GM19025 (cell line): ENCODE measurements at regions not wholly inside any gene's neighbourhood (a gene's known extent, or its start where the extent isn't known, plus 50 kb on each side); places are given as distances from the start of the nearest gene placed in this dataset.

ENCODE experiments used
- ATAC-seq: cut with Tn5 transposase; IDR thresholded peaks from one replicate; pipeline ENCODE4 v1.9.1; 2021; ENCODE audit warnings: mild to moderate bottlenecking, low read depth, moderate library complexity; ENCODE audit not compliant: unreplicated experiment

- ATAC-seq, result no peak
Observed at GRCh38 chr1:38622197-38622596, 237.4 kb downstream of the RRAGC start.

GRCh38 chr1:38616846-38617245 lies 242.7 kb downstream of the RRAGC start:
- no peak for ATAC-seq

GRCh38 chr1:38615680-38616079 lies 243.9 kb downstream of the RRAGC start:
- no peak for ATAC-seq

DNA sequence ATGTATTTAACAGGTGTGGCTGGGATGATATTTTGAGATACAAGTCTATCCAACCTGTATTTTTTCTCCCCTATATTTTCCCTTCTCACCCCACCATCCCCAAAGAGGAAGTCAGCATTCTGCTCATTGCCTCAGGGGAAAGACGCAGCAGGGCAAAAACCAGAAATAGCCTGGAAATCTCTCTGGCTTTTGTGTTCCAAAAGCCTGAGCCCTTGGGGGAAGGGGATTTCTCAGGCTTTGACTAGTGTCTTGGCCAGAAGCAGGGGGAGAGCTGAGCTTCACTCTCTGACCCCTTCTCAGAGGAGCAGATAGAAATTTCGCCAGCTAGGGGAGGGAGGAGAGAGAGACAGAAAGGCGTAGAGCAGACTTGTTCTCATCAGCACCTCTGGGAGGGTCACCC lies 244.7 kb downstream of the RRAGC start:
- no peak for ATAC-seq

GRCh38 chr1:38613996-38614395 lies 245.6 kb downstream of the RRAGC start:
- ATAC-seq, result no peak

DNA sequence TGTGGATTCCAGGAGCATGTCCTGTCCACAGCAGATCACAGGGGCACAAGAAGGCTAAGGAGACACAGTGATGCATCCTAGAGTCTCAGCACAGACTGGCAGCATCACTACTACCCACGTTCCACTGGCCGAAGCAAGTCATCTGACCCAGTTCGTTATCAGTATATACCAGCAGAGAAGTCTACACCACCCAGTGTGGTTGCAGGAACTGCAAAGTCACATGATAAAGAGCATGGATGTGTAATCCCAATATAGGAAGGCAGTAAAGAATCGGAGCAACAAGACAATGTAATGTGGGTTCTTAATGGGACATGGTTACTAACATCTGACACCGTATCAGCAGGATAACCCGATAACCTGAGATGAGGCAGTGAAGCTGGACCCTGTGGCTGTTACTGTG lies 246.6 kb downstream of the RRAGC start:
- no peak for ATAC-seq

- ATAC-seq, result no peak
Observed at GRCh38 chr1:38611664-38612211, 247.8 kb downstream of the RRAGC start.

GRCh38 chr1:38609166-38610025 lies 250.2 kb downstream of the RRAGC start:
- no peak for ATAC-seq

DNA sequence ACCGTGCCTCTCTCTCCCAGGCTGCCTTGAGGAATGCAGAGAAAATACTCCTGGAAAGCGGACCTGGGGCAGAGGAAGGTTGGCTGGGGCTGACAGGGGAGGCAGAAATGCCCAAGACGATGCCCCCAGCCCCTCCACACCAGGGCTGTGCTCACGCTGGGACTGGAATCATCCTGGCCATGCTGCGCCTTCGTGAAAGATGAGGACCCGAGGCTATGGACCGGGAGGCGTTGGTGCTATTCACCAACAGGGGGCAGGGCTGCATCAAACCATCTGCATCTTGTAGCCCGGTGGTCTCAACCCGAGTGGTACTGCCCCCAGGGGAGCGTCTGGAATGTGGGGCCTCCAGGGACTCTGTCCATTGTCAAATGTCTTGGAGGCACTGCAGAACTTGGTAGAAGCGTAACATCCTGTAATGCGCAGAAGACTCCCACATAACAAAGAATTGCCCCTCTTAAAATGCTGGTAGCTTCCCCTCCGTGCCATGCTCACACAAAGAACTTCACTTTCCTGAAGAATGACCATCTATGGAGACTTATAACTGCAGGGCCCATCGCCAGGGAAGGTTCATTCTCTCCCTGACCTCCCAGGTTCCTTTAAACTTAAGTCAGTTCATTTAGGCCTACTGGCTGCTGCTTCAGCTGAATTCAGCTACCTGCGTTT lies 251.2 kb downstream of the RRAGC start:
- no peak for ATAC-seq

GRCh38 chr1:38607526-38607925 lies 252.0 kb downstream of the RRAGC start:
- no peak for ATAC-seq

GRCh38 chr1:38605063-38605462 lies 254.5 kb downstream of the RRAGC start:
- no peak for ATAC-seq

GRCh38 chr1:38603907-38604306 lies 255.7 kb downstream of the RRAGC start:
- ATAC-seq, result no peak

- no peak for ATAC-seq
Observed at GRCh38 chr1:38600905-38601304, 258.7 kb downstream of the RRAGC start.

GRCh38 chr1:38600286-38600685 lies 259.3 kb downstream of the RRAGC start:
- no peak for ATAC-seq

DNA sequence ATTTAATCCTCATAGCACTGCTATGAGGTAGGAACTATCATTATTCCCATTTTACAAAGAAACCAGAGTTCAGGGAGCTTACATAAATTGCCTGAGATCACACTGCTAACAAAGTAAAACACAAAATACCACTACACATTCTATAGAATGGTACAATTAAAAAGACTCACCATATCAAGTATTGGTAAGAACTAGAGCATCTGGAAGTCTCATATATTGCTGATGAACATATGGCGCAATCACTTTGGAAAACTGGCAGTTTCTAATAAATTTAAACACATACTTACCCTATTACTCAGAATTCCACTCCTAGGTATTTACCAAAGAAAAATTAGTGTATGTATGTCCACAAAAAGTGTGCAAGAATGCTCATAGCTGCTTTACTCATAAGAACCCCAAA lies 261.5 kb downstream of the RRAGC start:
- no peak for ATAC-seq

DNA sequence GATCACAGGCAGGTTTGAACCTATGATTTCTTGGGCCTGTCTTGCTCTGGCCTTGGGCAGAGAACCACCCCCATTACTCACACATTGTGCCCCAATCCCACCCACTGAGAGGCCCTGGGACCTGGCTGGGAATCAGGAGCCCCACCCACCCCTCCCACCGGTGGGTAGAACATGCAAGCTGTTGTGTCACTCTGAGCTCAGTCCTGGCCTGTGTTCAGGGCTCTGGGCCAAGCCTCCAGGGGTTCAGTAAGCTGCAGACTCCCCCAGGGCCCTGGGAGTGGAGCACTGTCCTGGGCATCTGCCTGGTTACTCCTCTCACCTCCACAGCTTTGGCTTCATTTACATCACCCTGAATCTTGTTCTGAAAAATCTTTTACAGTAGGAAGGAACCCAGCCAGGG lies 270.5 kb downstream of the RRAGC start:
- ATAC-seq, result no peak

DNA sequence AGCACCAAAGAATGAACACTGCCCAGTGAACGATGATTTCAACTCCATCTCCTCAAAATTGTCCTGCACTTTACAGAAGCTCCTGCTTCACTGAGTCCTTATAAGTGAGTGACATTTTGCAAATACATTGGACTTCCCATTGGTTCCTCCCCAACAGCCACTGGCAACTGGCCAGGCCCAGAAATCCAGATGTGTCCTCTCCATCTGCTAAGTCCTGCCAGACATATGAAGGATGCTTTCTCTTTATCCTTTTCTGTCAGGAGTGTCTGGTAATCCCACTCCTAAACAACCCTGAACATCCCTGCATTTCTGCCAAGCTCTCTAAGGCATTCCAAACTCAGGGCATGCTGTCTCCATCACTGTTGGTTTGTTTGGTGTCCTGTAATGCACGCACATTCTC lies 271.8 kb downstream of the RRAGC start:
- no peak for ATAC-seq

DNA sequence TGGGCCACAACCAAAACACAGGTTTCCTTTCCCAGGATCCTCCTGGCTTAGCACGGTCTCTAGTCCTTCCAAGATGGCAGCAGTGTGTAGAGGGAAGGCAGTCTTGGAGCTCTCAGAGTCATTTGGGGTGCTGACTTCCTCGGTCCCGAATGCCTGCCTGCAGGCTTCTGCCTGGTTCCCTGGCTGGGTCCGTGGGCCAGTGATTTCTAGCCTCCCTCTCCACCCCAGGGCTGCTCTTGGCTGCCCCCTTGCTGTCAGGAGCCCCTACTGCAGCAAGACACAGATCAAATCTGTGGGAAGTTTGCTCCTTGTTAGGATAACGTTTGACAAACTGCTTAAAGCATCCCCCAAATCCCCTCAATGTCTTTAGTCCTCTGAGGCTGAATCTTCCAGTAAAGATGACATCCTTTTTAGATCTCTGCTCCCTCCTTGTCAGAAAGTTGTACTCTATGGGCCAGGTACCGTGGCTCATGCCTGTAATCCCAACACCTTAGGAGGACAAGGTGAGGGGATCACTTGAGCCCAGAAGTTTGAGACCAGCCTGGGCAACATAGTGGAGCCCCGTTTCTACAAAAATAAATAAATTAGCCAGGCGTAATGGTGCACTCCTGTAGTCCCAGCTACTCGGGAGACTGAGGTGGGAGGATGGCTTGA lies 272.5 kb downstream of the RRAGC start:
- ATAC-seq, result no peak

GRCh38 chr1:38585971-38586370 lies 273.6 kb downstream of the RRAGC start:
- ATAC-seq, result no peak

- no peak for ATAC-seq
Observed at GRCh38 chr1:38585460-38585859, 274.1 kb downstream of the RRAGC start.
